HCT116 (cell line): ENCODE measurements at regions not wholly inside any gene's neighbourhood (a gene's known extent, or its start where the extent isn't known, plus 50 kb on each side); places are given as distances from the start of the nearest gene placed in this dataset.

Experiments
- ATAC-seq: fragments of 200-7000 bp; cut with Tn5 transposase; 2 replicates; pipeline ENCODE4 v1.9.1; 2020; ENCODE audit warnings: mild to moderate bottlenecking, moderate library complexity
- BruUV-seq: library from RNA; stranded (reverse); fragments of 400-500 nt; replicated peaks from 2 replicates; lab custom pipeline; 2021; lab: Mats Ljungman, UMichigan
- CTCF ChIA-PET: fragments of 300-600 bp; sonication (Branson Sonifier 250); formaldehyde crosslinking; loops from one replicate; lab custom pipeline; 2021; ENCODE audit warnings: antibody characterized with exemption; lab: Charles Lee
- POLR2A ChIA-PET: fragments of 300-600, 350-600 bp; sonication (Branson Sonifier 250); formaldehyde crosslinking; loops from one replicate; lab custom pipeline; 2021; ENCODE audit warnings: antibody characterized with exemption; lab: Charles Lee
- RAD21 ChIA-PET, 2 experiments: fragments of 300-600 bp; sonication (Branson Sonifier 250); formaldehyde crosslinking; loops; one replicate each; lab custom pipeline; 2023; ENCODE audit warnings: low total read pairs in 2 of 2; ENCODE audit not compliant: uncharacterized antibody in 2 of 2, unreplicated experiment in 2 of 2, low non-redundant PET in 1 of 2; lab: Charles Lee
- DNase-seq: peaks from one replicate; pipeline ENCODE4 v3.0.0-alpha.2; 2010; ENCODE audit warnings: low read depth, low spot score
- H2AFZ ChIP-seq: fragments of 200-600 bp; shearing (Covaris generic), sonication (generic); 2 replicates; pipeline ENCODE4 v1.6.1; 2017; ENCODE audit warnings: low read depth, mixed run types, mixed read lengths, antibody characterized with exemption, low read length; ENCODE audit not compliant: poor library complexity, severe bottlenecking
- H3K27ac ChIP-seq: 2 replicates; pipeline ENCODE4 v1.5.1; 2012; ENCODE audit warnings: low read depth, low read length
- H3K27me3 ChIP-seq: fragments of 200-600 bp; sonication (generic); 2 replicates; pipeline ENCODE4 v1.6.1; 2016; ENCODE audit warnings: mixed run types, low read length, mixed read lengths; ENCODE audit not compliant: insufficient read depth
- H3K36me3 ChIP-seq, 2 experiments: fragments of 200-500 bp in 1 of 2; fragments of 200-600 bp in 1 of 2; sonication (Bioruptor generic) in 1 of 2; sonication (generic) in 1 of 2; 2 replicates each; pipeline versions ENCODE4 v1.5.1 to v1.6.1; 2014 to 2016; ENCODE audit warnings: low read length in 2 of 2, inconsistent platforms in 1 of 2, mixed read lengths in 1 of 2, mixed run types in 1 of 2; ENCODE audit not compliant: insufficient read depth in 2 of 2, control insufficient read depth in 1 of 2
- H3K4me1 ChIP-seq, 2 experiments: fragments of 200-600 bp in 1 of 2; sonication (generic) in 1 of 2; 2 replicates each; pipeline versions ENCODE4 v1.5.1 to v1.6.1; 2012 to 2017; ENCODE audit warnings: low read length in 2 of 2, inconsistent platforms in 1 of 2, mild to moderate bottlenecking in 1 of 2, mixed read lengths in 1 of 2, mixed run types in 1 of 2, moderate library complexity in 1 of 2; ENCODE audit not compliant: insufficient read depth in 2 of 2, control insufficient read depth in 1 of 2
- H3K4me2 ChIP-seq: fragments of 200-600 bp; sonication (generic); 2 replicates; pipeline ENCODE4 v1.6.1; 2017; ENCODE audit warnings: mixed run types, low read length, mixed read lengths
- H3K4me3 ChIP-seq, 2 experiments: fragments of 200-600 bp in 1 of 2; sonication (generic) in 1 of 2; replicated peaks in 1 of 2; 2 replicates each; pipeline ENCODE4 v1.5.1; 2011 to 2016; ENCODE audit warnings: low read length in 2 of 2, control low read depth in 1 of 2, low read depth in 1 of 2, mild to moderate bottlenecking in 1 of 2, mixed read lengths in 1 of 2, mixed run types in 1 of 2
- H3K79me2 ChIP-seq: fragments of 200-600 bp; sonication (generic); 2 replicates; pipeline ENCODE4 v1.6.1; 2017; ENCODE audit warnings: mild to moderate bottlenecking, mixed run types, low read length, moderate library complexity, mixed read lengths; ENCODE audit not compliant: insufficient read depth
- H3K9ac ChIP-seq: fragments of 200-600 bp; sonication (generic); 2 replicates; pipeline ENCODE4 v1.6.1; 2016; ENCODE audit warnings: low read length, mixed read lengths
- H3K9me2 ChIP-seq: fragments of 200-600 bp; sonication (generic), shearing (Covaris generic); 2 replicates; pipeline ENCODE4 v1.6.1; 2017; ENCODE audit warnings: mixed run types, mild to moderate bottlenecking, moderate library complexity; ENCODE audit not compliant: insufficient read depth
- H3K9me3 ChIP-seq, 2 experiments: fragments of 200-500 bp in 1 of 2; fragments of 200-600 bp in 1 of 2; sonication (Bioruptor generic) in 1 of 2; sonication (generic) in 1 of 2; 2 replicates each; pipeline ENCODE4 v1.6.1; 2014 to 2017; ENCODE audit warnings: low read length in 2 of 2, mixed read lengths in 2 of 2, inconsistent platforms in 1 of 2, low read depth in 1 of 2, mild to moderate bottlenecking in 1 of 2, mixed run types in 1 of 2, moderate library complexity in 1 of 2; ENCODE audit not compliant: control insufficient read depth in 1 of 2, insufficient read depth in 1 of 2
- H4K20me1 ChIP-seq: fragments of 200-600 bp; sonication (generic), shearing (Covaris generic); 2 replicates; pipeline ENCODE4 v1.6.1; 2017; ENCODE audit warnings: mixed run types, mild to moderate bottlenecking, moderate library complexity; ENCODE audit not compliant: insufficient read depth
- ATF3 ChIP-seq: IDR thresholded peaks from 2 replicates; pipeline ENCODE4 v1.6.1; 2012
- CEBPB ChIP-seq: IDR thresholded peaks from 2 replicates; pipeline ENCODE4 v1.6.1; 2012; ENCODE audit warnings: low read depth
- CTCF ChIP-seq, 3 experiments: fragments of 200-600 bp in 1 of 3; sonication (generic) in 1 of 3; IDR thresholded peaks in 2 of 3; conservative IDR thresholded peaks in 1 of 3; 2 replicates each; pipeline ENCODE4 v1.5.1; 2012 to 2017; ENCODE audit warnings: low read depth in 2 of 3, low read length in 2 of 3, antibody characterized with exemption in 1 of 3, borderline replicate concordance in 1 of 3, control low read depth in 1 of 3, mild to moderate bottlenecking in 1 of 3, mixed read lengths in 1 of 3, mixed run types in 1 of 3, moderate library complexity in 1 of 3; ENCODE audit not compliant: insufficient read depth in 1 of 3
- EGR1 ChIP-seq: IDR thresholded peaks from 2 replicates; pipeline ENCODE4 v1.6.1; 2012; ENCODE audit warnings: low read depth
- ELF1 ChIP-seq: IDR thresholded peaks from 2 replicates; pipeline ENCODE4 v1.6.1; 2012; ENCODE audit warnings: low read depth, borderline replicate concordance
- EZH2 ChIP-seq: fragments of 200-600 bp; sonication (generic); IDR thresholded peaks from 2 replicates; pipeline ENCODE4 v1.6.1; 2017; ENCODE audit warnings: antibody characterized with exemption, mixed run types
- EZH2phosphoT487 ChIP-seq: fragments of 200-600 bp; IDR thresholded peaks from 2 replicates; pipeline ENCODE4 v1.6.1; 2018; ENCODE audit warnings: antibody characterized with exemption, borderline replicate concordance
- FOSL1 ChIP-seq: IDR thresholded peaks from 2 replicates; pipeline ENCODE4 v1.6.1; 2012; ENCODE audit warnings: low read depth
- MAX ChIP-seq: IDR thresholded peaks from 2 replicates; pipeline ENCODE4 v1.6.1; 2012
- POLR2A ChIP-seq: IDR thresholded peaks from 2 replicates; pipeline ENCODE4 v1.7.0; 2011; ENCODE audit warnings: borderline replicate concordance; ENCODE audit not compliant: insufficient read depth, insufficient read length; ENCODE audit errors: extremely low read depth
- POLR2AphosphoS5 ChIP-seq: IDR thresholded peaks from 2 replicates; pipeline ENCODE4 v1.6.1; 2011; ENCODE audit warnings: mild to moderate bottlenecking, low read depth, low read length, moderate library complexity
- RAD21 ChIP-seq: IDR thresholded peaks from 2 replicates; pipeline ENCODE4 v1.6.1; 2012; ENCODE audit warnings: low read depth, mild to moderate bottlenecking
- REST ChIP-seq: IDR thresholded peaks from 2 replicates; pipeline ENCODE4 v1.6.1; 2012; ENCODE audit warnings: low read depth
- SP1 ChIP-seq: IDR thresholded peaks from 2 replicates; pipeline ENCODE4 v1.6.1; 2012; ENCODE audit warnings: low read depth
- SRF ChIP-seq: IDR thresholded peaks from 2 replicates; pipeline ENCODE4 v1.6.1; 2012; ENCODE audit warnings: low read depth
- TCF7L2 ChIP-seq: IDR thresholded peaks from 2 replicates; pipeline ENCODE4 v1.7.0; 2011; ENCODE audit warnings: borderline replicate concordance, inconsistent platforms; ENCODE audit not compliant: insufficient read depth, insufficient read length; ENCODE audit errors: extremely low read depth
- YY1 ChIP-seq: IDR thresholded peaks from 2 replicates; pipeline ENCODE4 v1.6.1; 2011; ENCODE audit warnings: low read length, low read depth, moderate library complexity, mild to moderate bottlenecking; ENCODE audit not compliant: insufficient replicate concordance; ENCODE audit errors: extremely low read depth
- ZBTB33 ChIP-seq: IDR thresholded peaks from 2 replicates; pipeline ENCODE4 v1.6.1; 2011; ENCODE audit warnings: mild to moderate bottlenecking, low read length, moderate library complexity; ENCODE audit not compliant: insufficient replicate concordance; ENCODE audit errors: extremely low read depth
- ZFX ChIP-seq: fragments of 450-650 bp; IDR thresholded peaks from 2 replicates; pipeline ENCODE4 v1.6.1; 2017
- ZNF274 ChIP-seq: fragments of 200-500 bp; sonication (Bioruptor generic); IDR thresholded peaks from 2 replicates; pipeline ENCODE4 v1.6.1; 2014; ENCODE audit warnings: mild to moderate bottlenecking, low read depth, low read length, inconsistent platforms
- intact Hi-C: fragments of 100-400 bp; cut with micrococcal nuclease; formaldehyde crosslinking; loops from 2 replicates; pipeline ENCODE4 v1.10.0; 2022

- H3K79me2 ChIP-seq, result no peaks in the 10 kb centered on the region
- CTCF ChIA-PET, result no interaction called here
- H3K27me3 ChIP-seq, result no peaks in the 10 kb centered on the region
- BruUV-seq, result no TSS peak
- no peaks in the 10 kb centered on the region for H3K9me2 ChIP-seq
- POLR2A ChIA-PET, result no interaction called here
- H3K4me3 ChIP-seq, result no peak overlapping the region
- no peak overlapping the region for H2AFZ ChIP-seq
- no peaks in the 10 kb centered on the region for H3K4me1 ChIP-seq
- ATAC-seq (no peak), DNase-seq (no peak)
- H3K4me2 ChIP-seq, result no peak overlapping the region
- RAD21 ChIA-PET, result no interaction called here
- H3K36me3 ChIP-seq, result no peaks in the 10 kb centered on the region
- TF ChIP-seq EZH2 (no peak), ELF1 (no peak), POLR2AphosphoS5 (no peak), CEBPB (no peak), ATF3 (no peak), SP1 (no peak), EGR1 (no peak), CTCF (IDR thresholded peaks at IDR 0.05 in 2 of 3, conservative IDR thresholded peaks at IDR 0.05 in 1 of 3; ENCODE audit: borderline replicate concordance in 1 of 3, insufficient read depth in 1 of 3, low read depth in 2 of 3, low read length in 2 of 3) (no peak), ZFX (no peak), REST (no peak), MAX (no peak), RAD21 (no peak), FOSL1 (no peak), TCF7L2 (no peak), SRF (no peak), EZH2phosphoT487 (no peak), ZBTB33 (no peak), YY1 (no peak), ZNF274 (no peak), POLR2A (no peak)
- no peaks in the 10 kb centered on the region for H4K20me1 ChIP-seq
- H3K27ac ChIP-seq, result no peak overlapping the region
- H3K9ac ChIP-seq, result no peak overlapping the region
- no peaks in the 10 kb centered on the region for H3K9me3 ChIP-seq
- intact Hi-C loops, result no loop called here
Observed at GRCh38 chr2:139518321-139518720, 738.1 kb upstream of the NXPH2 start.
